HCT116 (cell line): ENCODE measurements at regions not wholly inside any gene's neighbourhood (a gene's known extent, or its start where the extent isn't known, plus 50 kb on each side); places are given as distances from the start of the nearest gene placed in this dataset.

Experiments used
- ATAC-seq: fragments of 200-7000 bp; cut with Tn5 transposase; 2 replicates; pipeline ENCODE4 v1.9.1; 2020; ENCODE audit warnings: mild to moderate bottlenecking, moderate library complexity
- BruUV-seq: library from RNA; stranded (reverse); fragments of 400-500 nt; replicated peaks from 2 replicates; lab custom pipeline; 2021; lab: Mats Ljungman, UMichigan
- CTCF ChIA-PET: fragments of 300-600 bp; sonication (Branson Sonifier 250); formaldehyde crosslinking; loops from one replicate; lab custom pipeline; 2021; ENCODE audit warnings: antibody characterized with exemption; lab: Charles Lee
- POLR2A ChIA-PET: fragments of 300-600, 350-600 bp; sonication (Branson Sonifier 250); formaldehyde crosslinking; loops from one replicate; lab custom pipeline; 2021; ENCODE audit warnings: antibody characterized with exemption; lab: Charles Lee
- RAD21 ChIA-PET, 2 experiments: fragments of 300-600 bp; sonication (Branson Sonifier 250); formaldehyde crosslinking; loops; one replicate each; lab custom pipeline; 2023; ENCODE audit warnings: low total read pairs in 2 of 2; ENCODE audit not compliant: uncharacterized antibody in 2 of 2, unreplicated experiment in 2 of 2, low non-redundant PET in 1 of 2; lab: Charles Lee
- DNase-seq: peaks from one replicate; pipeline ENCODE4 v3.0.0-alpha.2; 2010; ENCODE audit warnings: low read depth, low spot score
- H2AFZ ChIP-seq: fragments of 200-600 bp; shearing (Covaris generic), sonication (generic); 2 replicates; pipeline ENCODE4 v1.6.1; 2017; ENCODE audit warnings: low read depth, mixed run types, mixed read lengths, antibody characterized with exemption, low read length; ENCODE audit not compliant: poor library complexity, severe bottlenecking
- H3K27ac ChIP-seq: 2 replicates; pipeline ENCODE4 v1.5.1; 2012; ENCODE audit warnings: low read depth, low read length
- H3K27me3 ChIP-seq: fragments of 200-600 bp; sonication (generic); 2 replicates; pipeline ENCODE4 v1.6.1; 2016; ENCODE audit warnings: mixed run types, low read length, mixed read lengths; ENCODE audit not compliant: insufficient read depth
- H3K36me3 ChIP-seq, 2 experiments: fragments of 200-500 bp in 1 of 2; fragments of 200-600 bp in 1 of 2; sonication (Bioruptor generic) in 1 of 2; sonication (generic) in 1 of 2; 2 replicates each; pipeline versions ENCODE4 v1.5.1 to v1.6.1; 2014 to 2016; ENCODE audit warnings: low read length in 2 of 2, inconsistent platforms in 1 of 2, mixed read lengths in 1 of 2, mixed run types in 1 of 2; ENCODE audit not compliant: insufficient read depth in 2 of 2, control insufficient read depth in 1 of 2
- H3K4me1 ChIP-seq, 2 experiments: fragments of 200-600 bp in 1 of 2; sonication (generic) in 1 of 2; 2 replicates each; pipeline versions ENCODE4 v1.5.1 to v1.6.1; 2012 to 2017; ENCODE audit warnings: low read length in 2 of 2, inconsistent platforms in 1 of 2, mild to moderate bottlenecking in 1 of 2, mixed read lengths in 1 of 2, mixed run types in 1 of 2, moderate library complexity in 1 of 2; ENCODE audit not compliant: insufficient read depth in 2 of 2, control insufficient read depth in 1 of 2
- H3K4me2 ChIP-seq: fragments of 200-600 bp; sonication (generic); 2 replicates; pipeline ENCODE4 v1.6.1; 2017; ENCODE audit warnings: mixed run types, low read length, mixed read lengths
- H3K4me3 ChIP-seq, 2 experiments: fragments of 200-600 bp in 1 of 2; sonication (generic) in 1 of 2; replicated peaks in 1 of 2; 2 replicates each; pipeline ENCODE4 v1.5.1; 2011 to 2016; ENCODE audit warnings: low read length in 2 of 2, control low read depth in 1 of 2, low read depth in 1 of 2, mild to moderate bottlenecking in 1 of 2, mixed read lengths in 1 of 2, mixed run types in 1 of 2
- H3K79me2 ChIP-seq: fragments of 200-600 bp; sonication (generic); 2 replicates; pipeline ENCODE4 v1.6.1; 2017; ENCODE audit warnings: mild to moderate bottlenecking, mixed run types, low read length, moderate library complexity, mixed read lengths; ENCODE audit not compliant: insufficient read depth
- H3K9ac ChIP-seq: fragments of 200-600 bp; sonication (generic); 2 replicates; pipeline ENCODE4 v1.6.1; 2016; ENCODE audit warnings: low read length, mixed read lengths
- H3K9me2 ChIP-seq: fragments of 200-600 bp; sonication (generic), shearing (Covaris generic); 2 replicates; pipeline ENCODE4 v1.6.1; 2017; ENCODE audit warnings: mixed run types, mild to moderate bottlenecking, moderate library complexity; ENCODE audit not compliant: insufficient read depth
- H3K9me3 ChIP-seq, 2 experiments: fragments of 200-500 bp in 1 of 2; fragments of 200-600 bp in 1 of 2; sonication (Bioruptor generic) in 1 of 2; sonication (generic) in 1 of 2; 2 replicates each; pipeline ENCODE4 v1.6.1; 2014 to 2017; ENCODE audit warnings: low read length in 2 of 2, mixed read lengths in 2 of 2, inconsistent platforms in 1 of 2, low read depth in 1 of 2, mild to moderate bottlenecking in 1 of 2, mixed run types in 1 of 2, moderate library complexity in 1 of 2; ENCODE audit not compliant: control insufficient read depth in 1 of 2, insufficient read depth in 1 of 2
- H4K20me1 ChIP-seq: fragments of 200-600 bp; sonication (generic), shearing (Covaris generic); 2 replicates; pipeline ENCODE4 v1.6.1; 2017; ENCODE audit warnings: mixed run types, mild to moderate bottlenecking, moderate library complexity; ENCODE audit not compliant: insufficient read depth
- CBX3 ChIP-seq: IDR thresholded peaks from 2 replicates; pipeline ENCODE4 v1.6.1; 2012; ENCODE audit warnings: low read depth
- CEBPB ChIP-seq: IDR thresholded peaks from 2 replicates; pipeline ENCODE4 v1.6.1; 2012; ENCODE audit warnings: low read depth
- EGR1 ChIP-seq: IDR thresholded peaks from 2 replicates; pipeline ENCODE4 v1.6.1; 2012; ENCODE audit warnings: low read depth
- EZH2 ChIP-seq: fragments of 200-600 bp; sonication (generic); IDR thresholded peaks from 2 replicates; pipeline ENCODE4 v1.6.1; 2017; ENCODE audit warnings: antibody characterized with exemption, mixed run types
- MAX ChIP-seq: IDR thresholded peaks from 2 replicates; pipeline ENCODE4 v1.6.1; 2012
- POLR2A ChIP-seq: IDR thresholded peaks from 2 replicates; pipeline ENCODE4 v1.7.0; 2011; ENCODE audit warnings: borderline replicate concordance; ENCODE audit not compliant: insufficient read depth, insufficient read length; ENCODE audit errors: extremely low read depth
- REST ChIP-seq: IDR thresholded peaks from 2 replicates; pipeline ENCODE4 v1.6.1; 2012; ENCODE audit warnings: low read depth
- SIN3A ChIP-seq: IDR thresholded peaks from 2 replicates; pipeline ENCODE4 v1.6.1; 2012; ENCODE audit warnings: low read depth
- ZBTB33 ChIP-seq: IDR thresholded peaks from 2 replicates; pipeline ENCODE4 v1.6.1; 2011; ENCODE audit warnings: mild to moderate bottlenecking, low read length, moderate library complexity; ENCODE audit not compliant: insufficient replicate concordance; ENCODE audit errors: extremely low read depth
- ZNF274 ChIP-seq: fragments of 200-500 bp; sonication (Bioruptor generic); IDR thresholded peaks from 2 replicates; pipeline ENCODE4 v1.6.1; 2014; ENCODE audit warnings: mild to moderate bottlenecking, low read depth, low read length, inconsistent platforms
- intact Hi-C: fragments of 100-400 bp; cut with micrococcal nuclease; formaldehyde crosslinking; loops from 2 replicates; pipeline ENCODE4 v1.10.0; 2022

GRCh38 chr5:60263346-60263745 lies 369.8 kb upstream of the PDE4D start:
- Histone ChIP-seq H3K9ac (no peak overlapping the region), H3K9me3 (no peaks in the 10 kb centered on the region), H3K79me2 (no peaks in the 10 kb centered on the region), H2AFZ (no peak overlapping the region), H3K4me3 (no peak overlapping the region), H3K9me2 (no peaks in the 10 kb centered on the region), H3K4me1 (no peaks in the 10 kb centered on the region), H3K27me3 (peaks cover 58% of the 10 kb centered on the region), H4K20me1 (no peaks in the 10 kb centered on the region; the same call in 1 of the 2 replicates), H3K36me3 (no peaks in the 10 kb centered on the region), H3K27ac (no peak overlapping the region), H3K4me2 (no peak overlapping the region)
- CTCF ChIA-PET, result no interaction called here
- intact Hi-C loops, result no loop called here
- POLR2A ChIA-PET, result no interaction called here
- ATAC-seq (no peak), DNase-seq (no peak)
- TF ChIP-seq POLR2A (no peak), REST (no peak), ZBTB33 (no peak), SIN3A (no peak), MAX (no peak), CBX3 (no peak), CEBPB (no peak), ZNF274 (no peak), EZH2 (no peak), EGR1 (no peak)
- BruUV-seq, result no TSS peak
- RAD21 ChIA-PET, result no interaction called here
